Endodermal cell (in vitro differentiated cells): ENCODE measurements at regions not wholly inside any gene's neighbourhood (a gene's known extent, or its start where the extent isn't known, plus 50 kb on each side); places are given as distances from the start of the nearest gene placed in this dataset.

Experiments
- DNase-seq: peaks from one replicate; pipeline ENCODE4 v3.0.0-alpha.2; 2017
- H3K27ac ChIP-seq: 2 replicates; pipeline ENCODE4 v1.5.1; 2013; ENCODE audit warnings: mild to moderate bottlenecking, low read depth, low read length, moderate library complexity
- H3K27me3 ChIP-seq: 2 replicates; pipeline ENCODE4 v1.6.1; 2013; ENCODE audit warnings: mild to moderate bottlenecking, low read length, moderate library complexity; ENCODE audit not compliant: insufficient read depth, control insufficient read depth, poor library complexity, severe bottlenecking
- H3K36me3 ChIP-seq: 2 replicates; pipeline ENCODE4 v1.7.0; 2013; ENCODE audit warnings: mild to moderate bottlenecking, low read length, moderate library complexity; ENCODE audit not compliant: control insufficient read depth, insufficient read depth
- H3K4me1 ChIP-seq: one replicate; pipeline ENCODE4 v1.7.0; 2013; ENCODE audit warnings: low read length; ENCODE audit not compliant: control insufficient read depth, insufficient read depth
- H3K4me3 ChIP-seq: 2 replicates; pipeline ENCODE4 v1.5.1; 2013; ENCODE audit warnings: mild to moderate bottlenecking, low read length, moderate library complexity
- H3K9ac ChIP-seq: 2 replicates; pipeline ENCODE4 v1.6.1; 2013; ENCODE audit warnings: mild to moderate bottlenecking, low read length, moderate library complexity; ENCODE audit not compliant: poor library complexity, severe bottlenecking; ENCODE audit errors: extremely low read depth
- H3K9me3 ChIP-seq: 2 replicates; pipeline ENCODE4 v1.6.1; 2013; ENCODE audit warnings: mild to moderate bottlenecking, low read length, moderate library complexity; ENCODE audit not compliant: control insufficient read depth
- H3K27ac Mint-ChIP-seq: 2 replicates; pipeline ENCODE4 v1.8.0; 2020; ENCODE audit warnings: mixed read lengths
- H3K27me3 Mint-ChIP-seq: 2 replicates; pipeline ENCODE4 v1.8.0; 2021; ENCODE audit warnings: mild to moderate bottlenecking, mixed read lengths; ENCODE audit not compliant: insufficient read depth
- H3K36me3 Mint-ChIP-seq: 2 replicates; pipeline ENCODE4 v1.8.0; 2020; ENCODE audit warnings: low read depth, mixed read lengths
- H3K4me1 Mint-ChIP-seq: 2 replicates; pipeline ENCODE4 v1.8.0; 2020; ENCODE audit warnings: mixed read lengths
- H3K4me3 Mint-ChIP-seq: 2 replicates; pipeline ENCODE4 v1.8.0; 2020; ENCODE audit warnings: mild to moderate bottlenecking, moderate library complexity, mixed read lengths
- H3K9me3 Mint-ChIP-seq: 2 replicates; pipeline ENCODE4 v1.8.0; 2020; ENCODE audit warnings: mild to moderate bottlenecking, mixed read lengths
- CTCF ChIP-seq: fragments of 200-600 bp; sonication (generic); conservative IDR thresholded peaks from 2 replicates; pipeline ENCODE4 v1.5.0; 2021; ENCODE audit warnings: antibody characterized with exemption, mild to moderate bottlenecking
- WGBS, 2 experiments: methylation state at CpG; one replicate each; pipeline versions ENCODE4 v1.1.5 to v1.1.7; 2013; ENCODE audit warnings: missing lambda C conversion rate in 2 of 2, mixed read lengths in 1 of 2; ENCODE audit not compliant: insufficient coverage in 1 of 2, insufficient read length in 1 of 2; 5-methylcytosine and 5-hydroxymethylcytosine counted together

DNA sequence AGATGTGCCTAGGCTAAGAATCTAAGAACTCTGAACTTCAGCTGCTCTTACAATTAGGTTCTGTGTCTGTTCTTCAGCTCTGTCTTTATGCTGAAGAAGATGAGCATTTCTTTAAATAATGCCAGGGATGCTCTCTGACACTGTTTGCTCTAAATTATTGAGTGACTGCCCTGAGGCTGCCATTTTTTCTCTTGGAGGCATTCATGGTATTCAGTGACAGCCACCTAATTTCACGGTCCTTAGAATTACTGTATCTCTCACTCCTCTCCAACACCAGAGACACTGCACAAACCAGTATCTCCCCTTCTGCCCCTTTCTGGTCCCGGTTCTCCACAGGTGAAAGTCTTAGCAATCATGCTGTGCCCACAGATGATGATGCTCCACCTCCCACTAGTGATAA lies 123.6 kb upstream of the MPHOSPH6 start:
- Histone ChIP-seq H3K4me1 (no peaks in the 10 kb centered on the region), H3K27me3 (no peaks in the 10 kb centered on the region), H3K4me3 (no peak overlapping the region), H3K27ac (no peak overlapping the region), H3K36me3 (no peaks in the 10 kb centered on the region), H3K9me3 (no peaks in the 10 kb centered on the region), H3K9ac (no peak overlapping the region)
- H3K4me3 Mint-ChIP-seq = no peak overlapping the region
- no peak for TF ChIP-seq CTCF
- no peaks in the 10 kb centered on the region for H3K36me3 Mint-ChIP-seq
- H3K27ac Mint-ChIP-seq = no peak overlapping the region
- no peak for DNase-seq
- no peaks in the 10 kb centered on the region for H3K9me3 Mint-ChIP-seq
- WGBS, 2 experiments = 92 to 100% methylated on average over 2 of the region's 2 CpGs
- no peaks in the 10 kb centered on the region for H3K4me1 Mint-ChIP-seq
- peaks cover 25% of the 10 kb centered on the region for H3K27me3 Mint-ChIP-seq

- TF ChIP-seq CTCF = no peak
- Mint-ChIP-seq H3K27ac (no peak overlapping the region), H3K4me3 (no peak overlapping the region), H3K27me3 (peaks cover 24% of the 10 kb centered on the region), H3K36me3 (no peaks in the 10 kb centered on the region), H3K4me1 (no peaks in the 10 kb centered on the region), H3K9me3 (no peaks in the 10 kb centered on the region)
- Histone ChIP-seq H3K4me3 (no peak overlapping the region), H3K27me3 (peaks cover 8% of the 10 kb centered on the region), H3K36me3 (no peaks in the 10 kb centered on the region), H3K4me1 (no peaks in the 10 kb centered on the region), H3K9me3 (no peaks in the 10 kb centered on the region), H3K27ac (no peak overlapping the region), H3K9ac (no peak overlapping the region)
- WGBS, 2 experiments = 81% methylated on average over 3 of the region's 3 CpGs; no CpG with 5 or more reads in 1 of the 2 experiments
- DNase-seq = no peak
Measured at GRCh38 chr16:82287937-82288336, 117.9 kb upstream of the MPHOSPH6 start.

GRCh38 chr16:82282662-82283061 lies 112.6 kb upstream of the MPHOSPH6 start:
- H3K4me1 Mint-ChIP-seq = no peaks in the 10 kb centered on the region
- DNase-seq = no peak
- no peaks in the 10 kb centered on the region for H3K36me3 ChIP-seq
- no peak overlapping the region for H3K27ac Mint-ChIP-seq
- TF ChIP-seq CTCF = no peak
- no peak overlapping the region for H3K27ac ChIP-seq
- no peak overlapping the region for H3K9ac ChIP-seq
- H3K27me3 ChIP-seq = peaks cover 8% of the 10 kb centered on the region
- H3K27me3 Mint-ChIP-seq = peaks cover 19% of the 10 kb centered on the region
- no peak overlapping the region for H3K4me3 ChIP-seq
- H3K9me3 Mint-ChIP-seq = no peaks in the 10 kb centered on the region
- H3K4me3 Mint-ChIP-seq = no peak overlapping the region
- no peaks in the 10 kb centered on the region for H3K4me1 ChIP-seq
- H3K9me3 ChIP-seq = no peaks in the 10 kb centered on the region
- no peaks in the 10 kb centered on the region for H3K36me3 Mint-ChIP-seq
